Endothelial cell (in vitro differentiated cells): ENCODE measurements at regions not wholly inside any gene's neighbourhood (a gene's known extent, or its start where the extent isn't known, plus 50 kb on each side); places are given as distances from the start of the nearest gene placed in this dataset.

Experiments
- DNase-seq: peaks from one replicate; pipeline ENCODE4 v3.0.0; 2021; ENCODE audit warnings: low spot score
- H3K27ac Mint-ChIP-seq: one replicate; pipeline ENCODE4 v1.8.0; 2021; ENCODE audit warnings: mixed read lengths, inconsistent platforms; ENCODE audit not compliant: unreplicated experiment
- H3K27me3 Mint-ChIP-seq: one replicate; pipeline ENCODE4 v1.8.0; 2021; ENCODE audit warnings: mild to moderate bottlenecking, moderate library complexity, mixed read lengths, inconsistent platforms; ENCODE audit not compliant: unreplicated experiment
- H3K36me3 Mint-ChIP-seq: one replicate; pipeline ENCODE4 v1.8.0; 2021; ENCODE audit warnings: mild to moderate bottlenecking, low read depth, mixed read lengths, inconsistent platforms; ENCODE audit not compliant: unreplicated experiment
- H3K4me1 Mint-ChIP-seq: one replicate; pipeline ENCODE4 v1.8.0; 2021; ENCODE audit warnings: mild to moderate bottlenecking, mixed read lengths, inconsistent platforms; ENCODE audit not compliant: unreplicated experiment
- H3K4me3 Mint-ChIP-seq: one replicate; pipeline ENCODE4 v1.8.0; 2021; ENCODE audit warnings: mild to moderate bottlenecking, mixed read lengths, inconsistent platforms; ENCODE audit not compliant: unreplicated experiment
- H3K9me3 Mint-ChIP-seq: one replicate; pipeline ENCODE4 v1.8.0; 2021; ENCODE audit warnings: mixed read lengths, inconsistent platforms; ENCODE audit not compliant: unreplicated experiment
- TF ChIP-seq, protein P1 (sequence below): fragments of 200-600 bp; sonication (generic); IDR thresholded peaks from one replicate; pipeline ENCODE4 v1.5.0; 2021; ENCODE audit warnings: antibody characterized with exemption; ENCODE audit not compliant: unreplicated experiment

- H3K4me1 Mint-ChIP-seq = peaks cover 2% of the 10 kb centered on the region
- H3K27ac Mint-ChIP-seq = no peak overlapping the region
- H3K27me3 Mint-ChIP-seq = peaks cover 3% of the 10 kb centered on the region
- DNase-seq = no peak
- no peaks in the 10 kb centered on the region for H3K9me3 Mint-ChIP-seq
- TF ChIP-seq, protein P1, sequence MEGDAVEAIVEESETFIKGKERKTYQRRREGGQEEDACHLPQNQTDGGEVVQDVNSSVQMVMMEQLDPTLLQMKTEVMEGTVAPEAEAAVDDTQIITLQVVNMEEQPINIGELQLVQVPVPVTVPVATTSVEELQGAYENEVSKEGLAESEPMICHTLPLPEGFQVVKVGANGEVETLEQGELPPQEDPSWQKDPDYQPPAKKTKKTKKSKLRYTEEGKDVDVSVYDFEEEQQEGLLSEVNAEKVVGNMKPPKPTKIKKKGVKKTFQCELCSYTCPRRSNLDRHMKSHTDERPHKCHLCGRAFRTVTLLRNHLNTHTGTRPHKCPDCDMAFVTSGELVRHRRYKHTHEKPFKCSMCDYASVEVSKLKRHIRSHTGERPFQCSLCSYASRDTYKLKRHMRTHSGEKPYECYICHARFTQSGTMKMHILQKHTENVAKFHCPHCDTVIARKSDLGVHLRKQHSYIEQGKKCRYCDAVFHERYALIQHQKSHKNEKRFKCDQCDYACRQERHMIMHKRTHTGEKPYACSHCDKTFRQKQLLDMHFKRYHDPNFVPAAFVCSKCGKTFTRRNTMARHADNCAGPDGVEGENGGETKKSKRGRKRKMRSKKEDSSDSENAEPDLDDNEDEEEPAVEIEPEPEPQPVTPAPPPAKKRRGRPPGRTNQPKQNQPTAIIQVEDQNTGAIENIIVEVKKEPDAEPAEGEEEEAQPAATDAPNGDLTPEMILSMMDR = no peak
- H3K36me3 Mint-ChIP-seq = no peaks in the 10 kb centered on the region
- no peak overlapping the region for H3K4me3 Mint-ChIP-seq
Observed at GRCh38 chr2:41872646-41873045, 175.2 kb upstream of the PKDCC start.

GRCh38 chr2:41873102-41874031 is 174.5 kb upstream of the PKDCC start:
- Mint-ChIP-seq H3K9me3 (no peaks in the 10 kb centered on the region), H3K4me3 (no peak overlapping the region), H3K27me3 (peaks cover 3% of the 10 kb centered on the region), H3K4me1 (peaks cover 2% of the 10 kb centered on the region), H3K36me3 (no peaks in the 10 kb centered on the region), H3K27ac (no peak overlapping the region)
- no peak for DNase-seq
- TF ChIP-seq, protein P1 = no peak

GRCh38 chr2:41877114-41877678 is 170.6 kb upstream of the PKDCC start:
- H3K36me3 Mint-ChIP-seq = no peaks in the 10 kb centered on the region
- TF ChIP-seq, protein P1 = no peak
- H3K4me1 Mint-ChIP-seq = no peaks in the 10 kb centered on the region
- no peak overlapping the region for H3K4me3 Mint-ChIP-seq
- no peaks in the 10 kb centered on the region for H3K9me3 Mint-ChIP-seq
- no peak overlapping the region for H3K27ac Mint-ChIP-seq
- peaks cover 1% of the 10 kb centered on the region for H3K27me3 Mint-ChIP-seq
- no peak for DNase-seq

DNA sequence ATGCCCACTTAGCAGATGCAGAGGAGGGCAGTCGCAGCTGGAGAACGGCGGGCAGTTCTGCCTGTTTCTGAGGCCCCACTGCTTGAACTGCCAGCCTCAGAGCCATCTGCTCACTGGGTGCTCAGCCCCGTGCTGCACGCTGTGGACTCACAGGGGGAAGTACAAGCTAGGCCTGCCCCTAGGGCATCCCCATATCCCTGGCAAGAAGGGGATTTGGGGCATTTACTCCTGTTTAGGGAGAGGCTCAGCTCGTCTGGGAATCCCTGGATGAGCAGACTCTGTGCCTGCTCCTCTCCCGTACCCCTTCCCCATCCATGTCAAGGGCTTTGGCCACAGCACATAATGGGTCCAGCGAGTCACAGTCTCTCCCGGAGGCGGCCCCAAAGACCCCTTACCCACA is 169.8 kb upstream of the PKDCC start:
- Mint-ChIP-seq H3K4me1 (no peaks in the 10 kb centered on the region), H3K27me3 (peaks cover 1% of the 10 kb centered on the region), H3K9me3 (no peaks in the 10 kb centered on the region), H3K27ac (no peak overlapping the region), H3K36me3 (no peaks in the 10 kb centered on the region), H3K4me3 (no peak overlapping the region)
- TF ChIP-seq, protein P1 = no peak
- no peak for DNase-seq

- TF ChIP-seq, protein P1 = no peak
- Mint-ChIP-seq H3K9me3 (no peaks in the 10 kb centered on the region), H3K36me3 (no peaks in the 10 kb centered on the region), H3K4me1 (no peaks in the 10 kb centered on the region), H3K27ac (no peak overlapping the region), H3K27me3 (peaks cover 1% of the 10 kb centered on the region), H3K4me3 (no peak overlapping the region)
- DNase-seq = no peak
Observed at GRCh38 chr2:41878716-41879234, 169.0 kb upstream of the PKDCC start.
